HCT116 (cell line): ENCODE measurements at regions not wholly inside any gene's neighbourhood (a gene's known extent, or its start where the extent isn't known, plus 50 kb on each side); places are given as distances from the start of the nearest gene placed in this dataset.

ENCODE experiments used
- ATAC-seq: fragments of 200-7000 bp; cut with Tn5 transposase; 2 replicates; pipeline ENCODE4 v1.9.1; 2020; ENCODE audit warnings: mild to moderate bottlenecking, moderate library complexity
- BruUV-seq: library from RNA; stranded (reverse); fragments of 400-500 nt; replicated peaks from 2 replicates; lab custom pipeline; 2021; lab: Mats Ljungman, UMichigan
- CTCF ChIA-PET: fragments of 300-600 bp; sonication (Branson Sonifier 250); formaldehyde crosslinking; loops from one replicate; lab custom pipeline; 2021; ENCODE audit warnings: antibody characterized with exemption; lab: Charles Lee
- POLR2A ChIA-PET: fragments of 300-600, 350-600 bp; sonication (Branson Sonifier 250); formaldehyde crosslinking; loops from one replicate; lab custom pipeline; 2021; ENCODE audit warnings: antibody characterized with exemption; lab: Charles Lee
- RAD21 ChIA-PET, 2 experiments: fragments of 300-600 bp; sonication (Branson Sonifier 250); formaldehyde crosslinking; loops; one replicate each; lab custom pipeline; 2023; ENCODE audit warnings: low total read pairs in 2 of 2; ENCODE audit not compliant: uncharacterized antibody in 2 of 2, unreplicated experiment in 2 of 2, low non-redundant PET in 1 of 2; lab: Charles Lee
- DNase-seq: peaks from one replicate; pipeline ENCODE4 v3.0.0-alpha.2; 2010; ENCODE audit warnings: low read depth, low spot score
- H2AFZ ChIP-seq: fragments of 200-600 bp; shearing (Covaris generic), sonication (generic); 2 replicates; pipeline ENCODE4 v1.6.1; 2017; ENCODE audit warnings: low read depth, mixed run types, mixed read lengths, antibody characterized with exemption, low read length; ENCODE audit not compliant: poor library complexity, severe bottlenecking
- H3K27ac ChIP-seq: 2 replicates; pipeline ENCODE4 v1.5.1; 2012; ENCODE audit warnings: low read depth, low read length
- H3K27me3 ChIP-seq: fragments of 200-600 bp; sonication (generic); 2 replicates; pipeline ENCODE4 v1.6.1; 2016; ENCODE audit warnings: mixed run types, low read length, mixed read lengths; ENCODE audit not compliant: insufficient read depth
- H3K36me3 ChIP-seq, 2 experiments: fragments of 200-500 bp in 1 of 2; fragments of 200-600 bp in 1 of 2; sonication (Bioruptor generic) in 1 of 2; sonication (generic) in 1 of 2; 2 replicates each; pipeline versions ENCODE4 v1.5.1 to v1.6.1; 2014 to 2016; ENCODE audit warnings: low read length in 2 of 2, inconsistent platforms in 1 of 2, mixed read lengths in 1 of 2, mixed run types in 1 of 2; ENCODE audit not compliant: insufficient read depth in 2 of 2, control insufficient read depth in 1 of 2
- H3K4me1 ChIP-seq, 2 experiments: fragments of 200-600 bp in 1 of 2; sonication (generic) in 1 of 2; 2 replicates each; pipeline versions ENCODE4 v1.5.1 to v1.6.1; 2012 to 2017; ENCODE audit warnings: low read length in 2 of 2, inconsistent platforms in 1 of 2, mild to moderate bottlenecking in 1 of 2, mixed read lengths in 1 of 2, mixed run types in 1 of 2, moderate library complexity in 1 of 2; ENCODE audit not compliant: insufficient read depth in 2 of 2, control insufficient read depth in 1 of 2
- H3K4me2 ChIP-seq: fragments of 200-600 bp; sonication (generic); 2 replicates; pipeline ENCODE4 v1.6.1; 2017; ENCODE audit warnings: mixed run types, low read length, mixed read lengths
- H3K4me3 ChIP-seq, 2 experiments: fragments of 200-600 bp in 1 of 2; sonication (generic) in 1 of 2; replicated peaks in 1 of 2; 2 replicates each; pipeline ENCODE4 v1.5.1; 2011 to 2016; ENCODE audit warnings: low read length in 2 of 2, control low read depth in 1 of 2, low read depth in 1 of 2, mild to moderate bottlenecking in 1 of 2, mixed read lengths in 1 of 2, mixed run types in 1 of 2
- H3K79me2 ChIP-seq: fragments of 200-600 bp; sonication (generic); 2 replicates; pipeline ENCODE4 v1.6.1; 2017; ENCODE audit warnings: mild to moderate bottlenecking, mixed run types, low read length, moderate library complexity, mixed read lengths; ENCODE audit not compliant: insufficient read depth
- H3K9ac ChIP-seq: fragments of 200-600 bp; sonication (generic); 2 replicates; pipeline ENCODE4 v1.6.1; 2016; ENCODE audit warnings: low read length, mixed read lengths
- H3K9me2 ChIP-seq: fragments of 200-600 bp; sonication (generic), shearing (Covaris generic); 2 replicates; pipeline ENCODE4 v1.6.1; 2017; ENCODE audit warnings: mixed run types, mild to moderate bottlenecking, moderate library complexity; ENCODE audit not compliant: insufficient read depth
- H3K9me3 ChIP-seq, 2 experiments: fragments of 200-500 bp in 1 of 2; fragments of 200-600 bp in 1 of 2; sonication (Bioruptor generic) in 1 of 2; sonication (generic) in 1 of 2; 2 replicates each; pipeline ENCODE4 v1.6.1; 2014 to 2017; ENCODE audit warnings: low read length in 2 of 2, mixed read lengths in 2 of 2, inconsistent platforms in 1 of 2, low read depth in 1 of 2, mild to moderate bottlenecking in 1 of 2, mixed run types in 1 of 2, moderate library complexity in 1 of 2; ENCODE audit not compliant: control insufficient read depth in 1 of 2, insufficient read depth in 1 of 2
- H4K20me1 ChIP-seq: fragments of 200-600 bp; sonication (generic), shearing (Covaris generic); 2 replicates; pipeline ENCODE4 v1.6.1; 2017; ENCODE audit warnings: mixed run types, mild to moderate bottlenecking, moderate library complexity; ENCODE audit not compliant: insufficient read depth
- CBX3 ChIP-seq: IDR thresholded peaks from 2 replicates; pipeline ENCODE4 v1.6.1; 2012; ENCODE audit warnings: low read depth
- CEBPB ChIP-seq: IDR thresholded peaks from 2 replicates; pipeline ENCODE4 v1.6.1; 2012; ENCODE audit warnings: low read depth
- EGR1 ChIP-seq: IDR thresholded peaks from 2 replicates; pipeline ENCODE4 v1.6.1; 2012; ENCODE audit warnings: low read depth
- ELF1 ChIP-seq: IDR thresholded peaks from 2 replicates; pipeline ENCODE4 v1.6.1; 2012; ENCODE audit warnings: low read depth, borderline replicate concordance
- EZH2 ChIP-seq: fragments of 200-600 bp; sonication (generic); IDR thresholded peaks from 2 replicates; pipeline ENCODE4 v1.6.1; 2017; ENCODE audit warnings: antibody characterized with exemption, mixed run types
- EZH2phosphoT487 ChIP-seq: fragments of 200-600 bp; IDR thresholded peaks from 2 replicates; pipeline ENCODE4 v1.6.1; 2018; ENCODE audit warnings: antibody characterized with exemption, borderline replicate concordance
- FOSL1 ChIP-seq: IDR thresholded peaks from 2 replicates; pipeline ENCODE4 v1.6.1; 2012; ENCODE audit warnings: low read depth
- JUND ChIP-seq: IDR thresholded peaks from 2 replicates; pipeline ENCODE4 v1.6.1; 2012
- MAX ChIP-seq: IDR thresholded peaks from 2 replicates; pipeline ENCODE4 v1.6.1; 2012
- POLR2A ChIP-seq: IDR thresholded peaks from 2 replicates; pipeline ENCODE4 v1.7.0; 2011; ENCODE audit warnings: borderline replicate concordance; ENCODE audit not compliant: insufficient read depth, insufficient read length; ENCODE audit errors: extremely low read depth
- POLR2AphosphoS5 ChIP-seq: IDR thresholded peaks from 2 replicates; pipeline ENCODE4 v1.6.1; 2011; ENCODE audit warnings: mild to moderate bottlenecking, low read depth, low read length, moderate library complexity
- RAD21 ChIP-seq: IDR thresholded peaks from 2 replicates; pipeline ENCODE4 v1.6.1; 2012; ENCODE audit warnings: low read depth, mild to moderate bottlenecking
- SIN3A ChIP-seq: IDR thresholded peaks from 2 replicates; pipeline ENCODE4 v1.6.1; 2012; ENCODE audit warnings: low read depth
- SP1 ChIP-seq: IDR thresholded peaks from 2 replicates; pipeline ENCODE4 v1.6.1; 2012; ENCODE audit warnings: low read depth
- SRF ChIP-seq: IDR thresholded peaks from 2 replicates; pipeline ENCODE4 v1.6.1; 2012; ENCODE audit warnings: low read depth
- TCF7L2 ChIP-seq: IDR thresholded peaks from 2 replicates; pipeline ENCODE4 v1.7.0; 2011; ENCODE audit warnings: borderline replicate concordance, inconsistent platforms; ENCODE audit not compliant: insufficient read depth, insufficient read length; ENCODE audit errors: extremely low read depth
- YY1 ChIP-seq: IDR thresholded peaks from 2 replicates; pipeline ENCODE4 v1.6.1; 2011; ENCODE audit warnings: low read length, low read depth, moderate library complexity, mild to moderate bottlenecking; ENCODE audit not compliant: insufficient replicate concordance; ENCODE audit errors: extremely low read depth
- ZFX ChIP-seq: fragments of 450-650 bp; IDR thresholded peaks from 2 replicates; pipeline ENCODE4 v1.6.1; 2017
- ZNF274 ChIP-seq: fragments of 200-500 bp; sonication (Bioruptor generic); IDR thresholded peaks from 2 replicates; pipeline ENCODE4 v1.6.1; 2014; ENCODE audit warnings: mild to moderate bottlenecking, low read depth, low read length, inconsistent platforms
- intact Hi-C: fragments of 100-400 bp; cut with micrococcal nuclease; formaldehyde crosslinking; loops from 2 replicates; pipeline ENCODE4 v1.10.0; 2022
- TF ChIP-seq, protein P1 (sequence below): IDR thresholded peaks from 2 replicates; pipeline ENCODE4 v1.6.1; 2011; ENCODE audit warnings: mild to moderate bottlenecking, low read length, moderate library complexity; ENCODE audit not compliant: insufficient replicate concordance; ENCODE audit errors: extremely low read depth
- TF ChIP-seq, protein P2 (sequence below): IDR thresholded peaks from 2 replicates; pipeline ENCODE4 v1.6.1; 2012
- TF ChIP-seq, protein P3 (sequence below), 3 experiments: fragments of 200-600 bp in 1 of 3; sonication (generic) in 1 of 3; IDR thresholded peaks in 2 of 3; conservative IDR thresholded peaks in 1 of 3; 2 replicates each; pipeline ENCODE4 v1.5.1; 2012 to 2017; ENCODE audit warnings: low read depth in 2 of 3, low read length in 2 of 3, antibody characterized with exemption in 1 of 3, borderline replicate concordance in 1 of 3, control low read depth in 1 of 3, mild to moderate bottlenecking in 1 of 3, mixed read lengths in 1 of 3, mixed run types in 1 of 3, moderate library complexity in 1 of 3; ENCODE audit not compliant: insufficient read depth in 1 of 3

GRCh38 chr12:83573671-83574070, 887.0 kb downstream of the TMTC2 start:
- DNase-seq (peak; percentile 88), ATAC-seq (peak; percentile 94)
- no peak overlapping the region for H3K9ac ChIP-seq
- BruUV-seq: no TSS peak
- no peaks in the 10 kb centered on the region for H3K79me2 ChIP-seq
- H3K4me2 ChIP-seq: peak overlapping the region; percentile 48
- no peaks in the 10 kb centered on the region for H4K20me1 ChIP-seq
- H3K4me3 ChIP-seq: peak overlapping the region in 1 of 2 experiments; percentile 8; a peak in 1 of 4 replicates
- no peaks in the 10 kb centered on the region for H3K9me2 ChIP-seq
- ChIA-PET RAD21 (no interaction called here), CTCF (no interaction called here), POLR2A (no interaction called here)
- H3K36me3 ChIP-seq: no peaks in the 10 kb centered on the region
- H3K4me1 ChIP-seq: peaks cover 9 to 22% of the 10 kb centered on the region in 2 experiments; a peak in 3 of 4 replicates
- H3K27ac ChIP-seq: no peak overlapping the region
- H3K9me3 ChIP-seq: no peaks in the 10 kb centered on the region
- intact Hi-C loops: no loop called here
- H3K27me3 ChIP-seq: no peaks in the 10 kb centered on the region
- peak overlapping the region; percentile 10 for H2AFZ ChIP-seq
- TF ChIP-seq, protein P1, sequence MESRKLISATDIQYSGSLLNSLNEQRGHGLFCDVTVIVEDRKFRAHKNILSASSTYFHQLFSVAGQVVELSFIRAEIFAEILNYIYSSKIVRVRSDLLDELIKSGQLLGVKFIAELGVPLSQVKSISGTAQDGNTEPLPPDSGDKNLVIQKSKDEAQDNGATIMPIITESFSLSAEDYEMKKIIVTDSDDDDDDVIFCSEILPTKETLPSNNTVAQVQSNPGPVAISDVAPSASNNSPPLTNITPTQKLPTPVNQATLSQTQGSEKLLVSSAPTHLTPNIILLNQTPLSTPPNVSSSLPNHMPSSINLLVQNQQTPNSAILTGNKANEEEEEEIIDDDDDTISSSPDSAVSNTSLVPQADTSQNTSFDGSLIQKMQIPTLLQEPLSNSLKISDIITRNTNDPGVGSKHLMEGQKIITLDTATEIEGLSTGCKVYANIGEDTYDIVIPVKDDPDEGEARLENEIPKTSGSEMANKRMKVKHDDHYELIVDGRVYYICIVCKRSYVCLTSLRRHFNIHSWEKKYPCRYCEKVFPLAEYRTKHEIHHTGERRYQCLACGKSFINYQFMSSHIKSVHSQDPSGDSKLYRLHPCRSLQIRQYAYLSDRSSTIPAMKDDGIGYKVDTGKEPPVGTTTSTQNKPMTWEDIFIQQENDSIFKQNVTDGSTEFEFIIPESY: peak; percentile 29
- no peak for TF ChIP-seq RAD21
- TF ChIP-seq POLR2AphosphoS5: 0 out of 2 replicates have a peak, but pooled peaks have one; percentile 29
- no peak for TF ChIP-seq EGR1
- TF ChIP-seq MAX: peak; percentile 91
- no peak for TF ChIP-seq EZH2phosphoT487
- TF ChIP-seq YY1: peak; percentile 57
- peak; percentile 76 for TF ChIP-seq TCF7L2
- TF ChIP-seq, protein P2, sequence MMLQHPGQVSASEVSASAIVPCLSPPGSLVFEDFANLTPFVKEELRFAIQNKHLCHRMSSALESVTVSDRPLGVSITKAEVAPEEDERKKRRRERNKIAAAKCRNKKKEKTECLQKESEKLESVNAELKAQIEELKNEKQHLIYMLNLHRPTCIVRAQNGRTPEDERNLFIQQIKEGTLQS: 0 out of 2 replicates have a peak, but pooled peaks have one; percentile 28
- TF ChIP-seq ELF1: no peak
- TF ChIP-seq EZH2: no peak
- peak; percentile 96 for TF ChIP-seq FOSL1
- peak; percentile 89 for TF ChIP-seq SP1
- peak; percentile 71 for TF ChIP-seq CEBPB
- no peak for TF ChIP-seq POLR2A
- TF ChIP-seq, protein P3, sequence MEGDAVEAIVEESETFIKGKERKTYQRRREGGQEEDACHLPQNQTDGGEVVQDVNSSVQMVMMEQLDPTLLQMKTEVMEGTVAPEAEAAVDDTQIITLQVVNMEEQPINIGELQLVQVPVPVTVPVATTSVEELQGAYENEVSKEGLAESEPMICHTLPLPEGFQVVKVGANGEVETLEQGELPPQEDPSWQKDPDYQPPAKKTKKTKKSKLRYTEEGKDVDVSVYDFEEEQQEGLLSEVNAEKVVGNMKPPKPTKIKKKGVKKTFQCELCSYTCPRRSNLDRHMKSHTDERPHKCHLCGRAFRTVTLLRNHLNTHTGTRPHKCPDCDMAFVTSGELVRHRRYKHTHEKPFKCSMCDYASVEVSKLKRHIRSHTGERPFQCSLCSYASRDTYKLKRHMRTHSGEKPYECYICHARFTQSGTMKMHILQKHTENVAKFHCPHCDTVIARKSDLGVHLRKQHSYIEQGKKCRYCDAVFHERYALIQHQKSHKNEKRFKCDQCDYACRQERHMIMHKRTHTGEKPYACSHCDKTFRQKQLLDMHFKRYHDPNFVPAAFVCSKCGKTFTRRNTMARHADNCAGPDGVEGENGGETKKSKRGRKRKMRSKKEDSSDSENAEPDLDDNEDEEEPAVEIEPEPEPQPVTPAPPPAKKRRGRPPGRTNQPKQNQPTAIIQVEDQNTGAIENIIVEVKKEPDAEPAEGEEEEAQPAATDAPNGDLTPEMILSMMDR (IDR thresholded peaks at IDR 0.05 in 2 of 3, conservative IDR thresholded peaks at IDR 0.05 in 1 of 3; ENCODE audit: borderline replicate concordance in 1 of 3, insufficient read depth in 1 of 3, low read depth in 2 of 3, low read length in 2 of 3): no peak
- no peak for TF ChIP-seq ZFX
- TF ChIP-seq SIN3A: no peak
- TF ChIP-seq JUND: peak; percentile 95
- TF ChIP-seq SRF: 0 out of 2 replicates have a peak, but pooled peaks have one; percentile 37
- no peak for TF ChIP-seq ZNF274
- TF ChIP-seq CBX3: peak; percentile 97
